A549 (cell line): ENCODE measurements at regions not wholly inside any gene's neighbourhood (a gene's known extent, or its start where the extent isn't known, plus 50 kb on each side); places are given as distances from the start of the nearest gene placed in this dataset.

Source experiments
- CBX8 ChIP-seq: fragments of 200-600 bp; sonication (generic); IDR thresholded peaks from 2 replicates; pipeline ENCODE4 v1.6.1; 2016
- EP300 ChIP-seq, 2 experiments: fragments of >200 bp; sonication (Bioruptor Twin); formaldehyde crosslinking; IDR thresholded peaks; 2 replicates in 1 of 2; 3 replicates in 1 of 2; pipeline ENCODE4 v1.6.1; 2016 to 2017
- POLR2A ChIP-seq: IDR thresholded peaks from 2 replicates; pipeline ENCODE4 v1.6.1; 2012; ENCODE audit warnings: mild to moderate bottlenecking, low read length
- TF ChIP-seq, protein P1 (sequence below): fragments of >200 bp; sonication (Bioruptor Twin); formaldehyde crosslinking; IDR thresholded peaks from 3 replicates; pipeline ENCODE4 v1.5.1; 2016

DNA sequence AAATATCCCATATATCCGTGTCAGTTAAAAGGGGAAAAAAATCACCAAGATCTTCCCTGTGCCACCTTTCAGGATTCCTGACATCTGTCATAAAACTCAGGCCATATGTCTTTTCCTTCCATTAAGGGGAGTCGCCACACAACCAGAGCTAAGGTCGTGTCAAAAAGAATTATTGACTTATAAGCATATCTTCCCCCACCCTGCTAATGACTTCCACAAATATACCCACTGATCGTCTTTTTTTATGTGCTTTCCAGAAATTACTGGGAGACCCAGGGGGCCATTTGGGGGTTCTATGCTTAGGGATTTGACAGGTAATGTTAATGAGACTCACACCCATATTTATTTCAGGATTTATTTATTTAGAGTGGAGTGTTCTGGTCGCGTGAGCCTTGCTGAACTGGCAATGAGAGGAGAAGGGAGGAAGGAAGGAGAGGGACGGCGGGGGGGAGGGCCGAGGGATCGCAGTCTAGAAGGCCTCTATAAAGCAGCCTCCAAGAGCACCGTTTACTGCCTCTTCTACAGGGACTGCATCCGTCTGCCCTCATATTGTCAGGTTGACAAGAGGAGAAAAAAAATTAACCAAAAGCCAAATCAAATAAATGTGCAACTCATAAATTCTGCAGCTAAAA, 135.7 kb upstream of the MGMT start:
- TF ChIP-seq, protein P1, sequence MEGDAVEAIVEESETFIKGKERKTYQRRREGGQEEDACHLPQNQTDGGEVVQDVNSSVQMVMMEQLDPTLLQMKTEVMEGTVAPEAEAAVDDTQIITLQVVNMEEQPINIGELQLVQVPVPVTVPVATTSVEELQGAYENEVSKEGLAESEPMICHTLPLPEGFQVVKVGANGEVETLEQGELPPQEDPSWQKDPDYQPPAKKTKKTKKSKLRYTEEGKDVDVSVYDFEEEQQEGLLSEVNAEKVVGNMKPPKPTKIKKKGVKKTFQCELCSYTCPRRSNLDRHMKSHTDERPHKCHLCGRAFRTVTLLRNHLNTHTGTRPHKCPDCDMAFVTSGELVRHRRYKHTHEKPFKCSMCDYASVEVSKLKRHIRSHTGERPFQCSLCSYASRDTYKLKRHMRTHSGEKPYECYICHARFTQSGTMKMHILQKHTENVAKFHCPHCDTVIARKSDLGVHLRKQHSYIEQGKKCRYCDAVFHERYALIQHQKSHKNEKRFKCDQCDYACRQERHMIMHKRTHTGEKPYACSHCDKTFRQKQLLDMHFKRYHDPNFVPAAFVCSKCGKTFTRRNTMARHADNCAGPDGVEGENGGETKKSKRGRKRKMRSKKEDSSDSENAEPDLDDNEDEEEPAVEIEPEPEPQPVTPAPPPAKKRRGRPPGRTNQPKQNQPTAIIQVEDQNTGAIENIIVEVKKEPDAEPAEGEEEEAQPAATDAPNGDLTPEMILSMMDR = no peak
- TF ChIP-seq EP300 (IDR thresholded peaks at IDR 0.05) (no peak), POLR2A (no peak), CBX8 (no peak)
